ENCODE measurements at regions not wholly inside any gene's neighbourhood (a gene's known extent, or its start where the extent isn't known, plus 50 kb on each side); places are given as distances from the start of the nearest gene placed in this dataset.

GRCh38 chr22:27556371-27556770 lies 245.2 kb downstream of the MN1 start:
- no peak for TF ChIP-seq CTCF (IDR thresholded peaks at IDR 0.05)
- no peak for TF ChIP-seq POLR2A (IDR thresholded peaks at IDR 0.05)
- TF ChIP-seq POLR2AphosphoS5 (IDR thresholded peaks at IDR 0.05; ENCODE audit: insufficient read depth in 1 of 2, low read depth in 1 of 2): no peak

Data from vagina (tissue), 2 donors.